ENCODE measurements at regions not wholly inside any gene's neighbourhood (a gene's known extent, or its start where the extent isn't known, plus 50 kb on each side); places are given as distances from the start of the nearest gene placed in this dataset.

GRCh38 chr18:4511166-4511565 lies 56.1 kb upstream of the DLGAP1 start:
- TF ChIP-seq CTCF (IDR thresholded peaks at IDR 0.05): no peak
- no peak for TF ChIP-seq EZH2 (IDR thresholded peaks at IDR 0.05; ENCODE audit: borderline replicate concordance, insufficient read depth, low read depth, low read length, poor library complexity, severe bottlenecking)

All from B cell (primary cell).